ENCODE measurements at regions not wholly inside any gene's neighbourhood (a gene's known extent, or its start where the extent isn't known, plus 50 kb on each side); places are given as distances from the start of the nearest gene placed in this dataset.

- no peak for TF ChIP-seq CTCF (conservative IDR thresholded peaks at IDR 0.05 in 1 of 2, IDR thresholded peaks at IDR 0.05 in 1 of 2; ENCODE audit: low read depth in 1 of 2, low read length in 2 of 2)
- TF ChIP-seq EZH2 (IDR thresholded peaks at IDR 0.05; ENCODE audit: low read length, missing control alignments), result no peak
Observed at GRCh38 chr6:14222956-14223355, 105.4 kb downstream of the CD83 start.
